ENCODE measurements at regions not wholly inside any gene's neighbourhood (a gene's known extent, or its start where the extent isn't known, plus 50 kb on each side); places are given as distances from the start of the nearest gene placed in this dataset.

GRCh38 chr7:41570766-41571165, 132.1 kb downstream of the INHBA start:
- TF ChIP-seq CTCF (IDR thresholded peaks at IDR 0.05) (no peak), POLR2A (IDR thresholded peaks at IDR 0.05) (no peak), EP300 (IDR thresholded peaks at IDR 0.05) (no peak), POLR2AphosphoS5 (IDR thresholded peaks at IDR 0.05) (no peak)
- 83 to 93% methylated on average over 1 of the region's 1 CpG for WGBS, 2 donors
- intact Hi-C loops (cut with DNase I): no loop called here

GRCh38 chr7:41568135-41568534, 134.8 kb downstream of the INHBA start:
- Histone ChIP-seq H3K36me3 (no peaks in the 10 kb centered on the region), H3K27ac (no peak overlapping the region), H3K4me3 (no peak overlapping the region), H3K27me3 (no peaks in the 10 kb centered on the region), H3K4me1 (no peaks in the 10 kb centered on the region), H3K9me3 (no peaks in the 10 kb centered on the region)
- no peak for DNase-seq
- WGBS, 2 donors: 72 to 82% methylated on average over 1 of the region's 1 CpG
- TF ChIP-seq POLR2A (IDR thresholded peaks at IDR 0.05) (no peak), CTCF (IDR thresholded peaks at IDR 0.05) (no peak), EP300 (IDR thresholded peaks at IDR 0.05) (no peak), POLR2AphosphoS5 (IDR thresholded peaks at IDR 0.05) (no peak)
- intact Hi-C loops (cut with DNase I): no loop called here

More at GRCh38 chr7:41570766-41571165, 132.1 kb downstream of the INHBA start:
- no peak for DNase-seq
- Histone ChIP-seq H3K36me3 (no peaks in the 10 kb centered on the region), H3K27ac (no peak overlapping the region), H3K4me1 (no peaks in the 10 kb centered on the region), H3K27me3 (no peaks in the 10 kb centered on the region), H3K9me3 (no peaks in the 10 kb centered on the region), H3K4me3 (no peak overlapping the region)

- H3K4me3 ChIP-seq: no peak overlapping the region
- no peaks in the 10 kb centered on the region for H3K27me3 ChIP-seq
- H3K4me1 ChIP-seq: no peaks in the 10 kb centered on the region
- H3K36me3 ChIP-seq: no peaks in the 10 kb centered on the region
- H3K27ac ChIP-seq: no peak overlapping the region
- no peaks in the 10 kb centered on the region for H3K9me3 ChIP-seq
- no peak for DNase-seq
- no peak for TF ChIP-seq CTCF (IDR thresholded peaks at IDR 0.05)
- TF ChIP-seq EP300 (IDR thresholded peaks at IDR 0.05): no peak
- TF ChIP-seq POLR2A (IDR thresholded peaks at IDR 0.05): no peak
- TF ChIP-seq POLR2AphosphoS5 (IDR thresholded peaks at IDR 0.05): no peak
- intact Hi-C loops (cut with DNase I): no loop called here
- 56 to 72% methylated on average over 2 of the region's 2 CpGs for WGBS, 2 donors
Observed at GRCh38 chr7:41567731-41568114, 135.2 kb downstream of the INHBA start.

GRCh38 chr7:41567031-41567730, 135.7 kb downstream of the INHBA start:
- Histone ChIP-seq H3K4me1 (no peaks in the 10 kb centered on the region), H3K36me3 (no peaks in the 10 kb centered on the region), H3K4me3 (no peak overlapping the region), H3K9me3 (no peaks in the 10 kb centered on the region), H3K27ac (no peak overlapping the region), H3K27me3 (no peaks in the 10 kb centered on the region)
- DNase-seq: no peak
- 24 to 51% methylated on average over 1 of the region's 1 CpG for WGBS, 2 donors
- intact Hi-C loops (cut with DNase I): no loop called here
- TF ChIP-seq EP300 (IDR thresholded peaks at IDR 0.05) (no peak), POLR2AphosphoS5 (IDR thresholded peaks at IDR 0.05) (no peak), POLR2A (IDR thresholded peaks at IDR 0.05) (no peak), CTCF (IDR thresholded peaks at IDR 0.05) (no peak)

DNA sequence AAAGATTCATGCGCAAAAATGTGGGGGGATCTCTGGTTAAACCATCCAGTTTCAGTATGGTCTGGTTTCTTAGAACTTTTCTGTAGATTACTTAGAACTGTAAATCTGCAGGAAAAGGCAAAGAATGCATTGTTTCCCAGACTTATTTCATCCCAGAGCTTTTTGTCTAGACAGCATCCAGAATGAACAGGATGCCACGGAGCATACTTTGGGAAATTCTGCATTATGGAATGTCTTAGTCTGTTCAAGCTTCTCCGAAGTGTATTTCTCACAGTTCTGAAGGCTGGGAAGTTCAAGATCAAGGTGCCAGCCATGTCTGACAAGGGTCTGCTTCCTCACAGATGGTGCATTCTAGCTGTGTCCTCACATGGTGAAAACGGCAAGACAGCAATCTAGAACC, 136.3 kb downstream of the INHBA start:
- H3K4me1 ChIP-seq: no peaks in the 10 kb centered on the region
- no peaks in the 10 kb centered on the region for H3K36me3 ChIP-seq
- intact Hi-C loops (cut with DNase I): no loop called here
- TF ChIP-seq CTCF (IDR thresholded peaks at IDR 0.05) (no peak), POLR2A (IDR thresholded peaks at IDR 0.05) (no peak), EP300 (IDR thresholded peaks at IDR 0.05) (no peak), POLR2AphosphoS5 (IDR thresholded peaks at IDR 0.05) (no peak)
- H3K4me3 ChIP-seq: no peak overlapping the region
- H3K27me3 ChIP-seq: no peaks in the 10 kb centered on the region
- no peak for DNase-seq
- no peak overlapping the region for H3K27ac ChIP-seq
- no peaks in the 10 kb centered on the region for H3K9me3 ChIP-seq
- 90 to 93% methylated on average over 4 of the region's 4 CpGs for WGBS, 2 donors

Measured in sigmoid colon (tissue), 6 donors.